SK-N-SH treated with all-trans-retinoic acid at 6 μM for 48 hours (cell line): ENCODE measurements at regions not wholly inside any gene's neighbourhood (a gene's known extent, or its start where the extent isn't known, plus 50 kb on each side); places are given as distances from the start of the nearest gene placed in this dataset.

Experiments
- ARNTL ChIP-seq: fragments of 450-650 bp; formaldehyde crosslinking; IDR thresholded peaks from 2 replicates; pipeline ENCODE4 v1.5.0; 2020; ENCODE audit warnings: low read depth, mild to moderate bottlenecking, moderate library complexity, borderline replicate concordance
- CSDC2 ChIP-seq: fragments of 250-450 bp; sonication (Bioruptor Pico); IDR thresholded peaks from 2 replicates; pipeline ENCODE4 v1.5.0; 2020; ENCODE audit warnings: mild to moderate bottlenecking, moderate library complexity
- ESRRG ChIP-seq: fragments of 250-450 bp; sonication (Bioruptor Pico); IDR thresholded peaks from 2 replicates; pipeline ENCODE4 v1.6.1; 2021; ENCODE audit warnings: mild to moderate bottlenecking
- PPARA ChIP-seq: fragments of 250-450 bp; sonication (Bioruptor Pico); IDR thresholded peaks from 2 replicates; pipeline ENCODE4 v1.5.0; 2020; ENCODE audit warnings: mild to moderate bottlenecking, borderline replicate concordance
- RARB ChIP-seq: fragments of 250-450 bp; sonication (Bioruptor Pico); IDR thresholded peaks from 2 replicates; pipeline ENCODE4 v1.8.0; 2021; ENCODE audit warnings: mild to moderate bottlenecking, moderate library complexity
- TCF4 ChIP-seq: fragments of 250-450 bp; sonication (Bioruptor Pico); IDR thresholded peaks from 2 replicates; pipeline ENCODE4 v1.8.0; 2021; ENCODE audit warnings: mild to moderate bottlenecking, moderate library complexity, borderline replicate concordance
- TOX ChIP-seq: fragments of 250-450 bp; sonication (Bioruptor Pico); IDR thresholded peaks from 2 replicates; pipeline ENCODE4 v1.8.0; 2021; ENCODE audit warnings: mild to moderate bottlenecking, moderate library complexity, borderline replicate concordance
- TSHZ2 ChIP-seq: fragments of 250-450 bp; sonication (Bioruptor Pico); IDR thresholded peaks from 2 replicates; pipeline ENCODE4 v1.5.0; 2020; ENCODE audit warnings: mild to moderate bottlenecking, moderate library complexity
- ZC3H10 ChIP-seq: fragments of 250-450 bp; sonication (Bioruptor Pico); IDR thresholded peaks from 2 replicates; pipeline ENCODE4 v1.5.1; 2021; ENCODE audit warnings: mild to moderate bottlenecking, moderate library complexity
- ZNF565 ChIP-seq: fragments of 450-650 bp; formaldehyde crosslinking; conservative IDR thresholded peaks from 2 replicates; pipeline ENCODE4 v1.5.0; 2020; ENCODE audit warnings: low read depth, mild to moderate bottlenecking, moderate library complexity
- ZNF70 ChIP-seq: fragments of 450-650 bp; formaldehyde crosslinking; IDR thresholded peaks from 2 replicates; pipeline ENCODE4 v1.5.0; 2020; ENCODE audit warnings: mild to moderate bottlenecking, moderate library complexity
- ZNF8 ChIP-seq: fragments of 450-650 bp; formaldehyde crosslinking; IDR thresholded peaks from 2 replicates; pipeline ENCODE4 v1.5.0; 2020; ENCODE audit warnings: mild to moderate bottlenecking, moderate library complexity
- TF ChIP-seq, protein P1 (sequence below): fragments of 250-450 bp; sonication (Bioruptor Pico); IDR thresholded peaks from 2 replicates; pipeline ENCODE4 v1.8.0; 2020; ENCODE audit warnings: mild to moderate bottlenecking, moderate library complexity, borderline replicate concordance
- TF ChIP-seq, protein P2 (sequence below): fragments of 250-450 bp; sonication (Bioruptor Pico); IDR thresholded peaks from 2 replicates; pipeline ENCODE4 v1.5.1; 2020; ENCODE audit warnings: low read depth, mild to moderate bottlenecking, moderate library complexity

DNA sequence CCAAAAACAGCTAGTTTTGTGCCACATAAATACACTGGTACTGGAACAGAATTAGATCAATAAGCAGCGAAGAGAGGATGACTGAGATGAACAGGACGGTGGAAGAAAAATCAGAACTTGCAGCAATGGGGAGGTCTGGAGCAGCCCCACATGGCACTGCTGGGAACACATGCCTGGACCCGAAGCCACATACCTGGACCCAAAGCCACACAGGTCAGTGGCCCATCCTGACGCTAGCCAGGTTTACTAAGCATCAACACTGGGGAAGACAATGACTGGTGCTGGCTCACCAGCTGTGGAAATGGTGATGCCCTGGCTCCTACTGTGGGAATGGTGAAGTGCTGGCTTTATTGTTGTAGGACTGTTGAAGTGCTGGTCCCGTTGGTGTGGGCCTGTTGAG, 139.7 kb upstream of the IRX4 start:
- TF ChIP-seq TSHZ2 (CRISPR knock-in tag) (no peak), TOX (CRISPR knock-in tag) (no peak), PPARA (CRISPR knock-in tag) (no peak), ESRRG (no peak), RARB (CRISPR knock-in tag) (no peak), ZNF70 (no peak), ZC3H10 (CRISPR knock-in tag) (no peak), ARNTL (CRISPR knock-in tag) (no peak), CSDC2 (CRISPR knock-in tag) (no peak), ZNF565 (CRISPR knock-in tag) (no peak), ZNF8 (CRISPR knock-in tag) (no peak), TCF4 (CRISPR knock-in tag) (no peak)
- TF ChIP-seq, protein P1, sequence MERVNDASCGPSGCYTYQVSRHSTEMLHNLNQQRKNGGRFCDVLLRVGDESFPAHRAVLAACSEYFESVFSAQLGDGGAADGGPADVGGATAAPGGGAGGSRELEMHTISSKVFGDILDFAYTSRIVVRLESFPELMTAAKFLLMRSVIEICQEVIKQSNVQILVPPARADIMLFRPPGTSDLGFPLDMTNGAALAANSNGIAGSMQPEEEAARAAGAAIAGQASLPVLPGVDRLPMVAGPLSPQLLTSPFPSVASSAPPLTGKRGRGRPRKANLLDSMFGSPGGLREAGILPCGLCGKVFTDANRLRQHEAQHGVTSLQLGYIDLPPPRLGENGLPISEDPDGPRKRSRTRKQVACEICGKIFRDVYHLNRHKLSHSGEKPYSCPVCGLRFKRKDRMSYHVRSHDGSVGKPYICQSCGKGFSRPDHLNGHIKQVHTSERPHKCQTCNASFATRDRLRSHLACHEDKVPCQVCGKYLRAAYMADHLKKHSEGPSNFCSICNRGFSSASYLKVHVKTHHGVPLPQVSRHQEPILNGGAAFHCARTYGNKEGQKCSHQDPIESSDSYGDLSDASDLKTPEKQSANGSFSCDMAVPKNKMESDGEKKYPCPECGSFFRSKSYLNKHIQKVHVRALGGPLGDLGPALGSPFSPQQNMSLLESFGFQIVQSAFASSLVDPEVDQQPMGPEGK (CRISPR knock-in tag): no peak
- TF ChIP-seq, protein P2, sequence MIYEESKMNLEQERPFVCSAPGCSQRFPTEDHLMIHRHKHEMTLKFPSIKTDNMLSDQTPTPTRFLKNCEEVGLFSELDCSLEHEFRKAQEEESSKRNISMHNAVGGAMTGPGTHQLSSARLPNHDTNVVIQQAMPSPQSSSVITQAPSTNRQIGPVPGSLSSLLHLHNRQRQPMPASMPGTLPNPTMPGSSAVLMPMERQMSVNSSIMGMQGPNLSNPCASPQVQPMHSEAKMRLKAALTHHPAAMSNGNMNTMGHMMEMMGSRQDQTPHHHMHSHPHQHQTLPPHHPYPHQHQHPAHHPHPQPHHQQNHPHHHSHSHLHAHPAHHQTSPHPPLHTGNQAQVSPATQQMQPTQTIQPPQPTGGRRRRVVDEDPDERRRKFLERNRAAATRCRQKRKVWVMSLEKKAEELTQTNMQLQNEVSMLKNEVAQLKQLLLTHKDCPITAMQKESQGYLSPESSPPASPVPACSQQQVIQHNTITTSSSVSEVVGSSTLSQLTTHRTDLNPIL (CRISPR knock-in tag): no peak
